LNCAP (cell line): ENCODE measurements at regions not wholly inside any gene's neighbourhood (a gene's known extent, or its start where the extent isn't known, plus 50 kb on each side); places are given as distances from the start of the nearest gene placed in this dataset.

ENCODE experiments used
- CTCF ChIP-seq: fragments of 450-650 bp; IDR thresholded peaks from 2 replicates; pipeline ENCODE4 v1.5.1; 2017; ENCODE audit warnings: mild to moderate bottlenecking

GRCh38 chr5:135203019-135203418 is 169.0 kb upstream of the PITX1 start:
- TF ChIP-seq CTCF: no peak

GRCh38 chr5:135199919-135200318 is 165.9 kb upstream of the PITX1 start:
- TF ChIP-seq CTCF: no peak

- TF ChIP-seq CTCF: no peak
Measured at GRCh38 chr5:135196483-135196882, 162.5 kb upstream of the PITX1 start.

- TF ChIP-seq CTCF: no peak
Measured at GRCh38 chr5:135195270-135195608, 161.2 kb upstream of the PITX1 start.

- no peak for TF ChIP-seq CTCF
Measured at GRCh38 chr5:135194573-135195269, 160.7 kb upstream of the PITX1 start.

GRCh38 chr5:135194126-135194488 is 160.1 kb upstream of the PITX1 start:
- no peak for TF ChIP-seq CTCF

GRCh38 chr5:135193213-135194125 is 159.4 kb upstream of the PITX1 start:
- no peak for TF ChIP-seq CTCF
